HG03039 (cell line): ENCODE measurements at regions not wholly inside any gene's neighbourhood (a gene's known extent, or its start where the extent isn't known, plus 50 kb on each side); places are given as distances from the start of the nearest gene placed in this dataset.

Experiments used
- ATAC-seq: cut with Tn5 transposase; IDR thresholded peaks from one replicate; pipeline ENCODE4 v1.9.1; 2021; ENCODE audit warnings: mild to moderate bottlenecking, moderate library complexity; ENCODE audit not compliant: unreplicated experiment

DNA sequence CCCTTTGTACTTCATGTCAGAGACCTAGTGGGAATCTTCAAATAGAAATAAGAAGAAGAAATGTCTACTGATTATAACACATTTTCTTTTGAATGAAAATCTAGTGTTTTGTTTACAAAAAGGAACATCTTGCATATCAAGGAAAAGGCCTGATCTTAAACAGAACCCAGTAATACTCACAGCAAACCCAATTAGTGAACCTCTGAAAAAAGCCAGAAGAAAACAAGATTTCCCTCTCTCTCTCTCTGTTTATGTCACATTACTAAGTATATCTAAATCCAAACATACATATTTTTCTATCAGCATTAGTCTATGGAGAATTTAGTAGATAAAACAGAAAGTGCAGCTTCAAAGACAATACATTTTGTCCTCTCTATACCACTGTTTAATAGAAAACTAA, 457.9 kb downstream of the NR2F1-AS1 start:
- ATAC-seq: no peak

DNA sequence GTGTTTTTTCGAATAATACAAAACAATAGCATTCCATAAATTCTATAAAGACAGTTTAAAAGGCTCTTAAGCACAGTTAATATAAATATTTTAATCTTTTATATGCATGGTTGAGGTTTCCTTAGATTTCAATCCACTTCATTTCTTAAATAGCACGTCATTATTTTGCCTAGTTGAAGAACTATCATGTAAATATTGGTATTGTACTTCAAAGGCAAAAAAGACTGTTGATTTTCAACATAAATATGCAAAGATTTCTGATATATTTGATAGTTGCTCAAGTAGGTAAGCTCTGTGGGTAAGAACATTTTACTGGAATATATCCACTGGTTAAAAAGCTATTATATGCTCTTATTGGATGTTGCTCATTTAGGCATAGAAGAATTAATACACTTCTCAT, 458.6 kb downstream of the NR2F1-AS1 start:
- no peak for ATAC-seq

DNA sequence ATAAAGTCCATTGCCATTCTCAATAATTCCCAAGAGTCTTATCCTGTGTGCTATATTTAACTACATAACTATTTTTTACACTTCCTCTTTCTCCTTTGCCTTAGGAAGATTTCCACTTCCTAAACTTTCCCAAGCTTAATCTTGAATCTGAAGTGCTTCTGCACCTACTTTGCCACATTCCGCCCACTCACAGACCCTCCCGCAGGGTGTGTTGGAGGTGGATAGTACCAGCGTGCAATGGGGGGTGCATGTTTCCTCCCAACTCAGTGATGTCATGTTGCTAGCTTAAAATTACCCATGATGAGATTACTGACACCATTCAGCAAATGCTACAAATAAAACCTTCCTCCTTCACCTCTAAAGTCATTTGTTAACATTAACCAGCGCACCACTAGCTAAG, 460.2 kb downstream of the NR2F1-AS1 start:
- ATAC-seq: no peak

DNA sequence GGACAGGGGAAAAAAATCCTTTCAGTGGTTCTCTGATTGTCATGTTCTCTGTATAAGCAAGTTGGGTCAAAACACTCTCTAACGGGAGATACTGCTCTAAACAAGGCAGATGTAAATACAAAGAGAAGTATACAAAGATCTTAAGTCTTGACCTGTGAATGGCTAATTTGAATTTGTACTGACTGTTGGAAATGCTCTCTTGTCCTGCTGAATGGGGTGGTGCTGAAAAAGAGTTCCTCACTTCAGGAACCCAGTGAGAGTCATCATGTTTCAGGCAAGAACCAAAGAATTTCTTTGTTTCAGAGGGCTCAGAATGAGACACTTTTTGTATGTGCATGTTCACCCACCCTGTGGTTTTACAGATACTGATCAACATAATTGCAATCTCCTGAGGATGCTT, 461.0 kb downstream of the NR2F1-AS1 start:
- no peak for ATAC-seq

DNA sequence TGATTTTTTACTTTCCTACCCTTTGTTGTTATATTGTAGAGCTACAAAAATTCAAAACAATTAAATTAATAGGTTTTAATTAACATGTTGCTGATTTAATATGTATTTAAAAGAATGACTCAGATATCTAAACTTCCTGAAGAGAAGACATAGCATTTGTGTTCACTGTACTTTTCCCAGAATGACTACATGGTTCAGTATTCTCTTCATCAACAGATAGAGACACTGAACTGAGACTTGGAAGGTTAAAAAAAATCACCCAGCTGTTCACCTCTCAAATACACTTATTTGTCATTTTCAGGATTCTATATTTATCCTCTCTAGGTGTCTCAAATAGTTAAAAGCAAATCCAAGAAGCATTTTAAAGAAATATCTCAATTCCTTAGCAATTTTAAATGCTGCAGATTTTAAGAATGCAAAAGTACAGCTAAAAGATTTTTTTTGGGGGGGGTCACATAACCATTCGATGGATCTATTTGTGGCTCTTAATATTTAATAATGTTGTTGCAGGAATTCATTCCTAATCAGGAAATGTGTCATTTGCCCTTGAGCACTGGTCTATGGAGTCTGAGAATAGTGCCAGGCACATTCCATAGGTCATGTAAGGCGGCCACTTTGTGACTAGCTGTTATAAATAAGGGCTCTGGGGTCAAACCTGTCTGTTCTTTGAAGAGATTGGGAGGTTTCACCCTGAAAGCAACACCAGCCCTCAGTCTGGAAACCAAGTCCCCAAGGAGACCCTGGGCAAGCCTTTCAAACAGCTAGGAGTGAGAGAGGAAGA, 463.1 kb downstream of the NR2F1-AS1 start:
- ATAC-seq: no peak

DNA sequence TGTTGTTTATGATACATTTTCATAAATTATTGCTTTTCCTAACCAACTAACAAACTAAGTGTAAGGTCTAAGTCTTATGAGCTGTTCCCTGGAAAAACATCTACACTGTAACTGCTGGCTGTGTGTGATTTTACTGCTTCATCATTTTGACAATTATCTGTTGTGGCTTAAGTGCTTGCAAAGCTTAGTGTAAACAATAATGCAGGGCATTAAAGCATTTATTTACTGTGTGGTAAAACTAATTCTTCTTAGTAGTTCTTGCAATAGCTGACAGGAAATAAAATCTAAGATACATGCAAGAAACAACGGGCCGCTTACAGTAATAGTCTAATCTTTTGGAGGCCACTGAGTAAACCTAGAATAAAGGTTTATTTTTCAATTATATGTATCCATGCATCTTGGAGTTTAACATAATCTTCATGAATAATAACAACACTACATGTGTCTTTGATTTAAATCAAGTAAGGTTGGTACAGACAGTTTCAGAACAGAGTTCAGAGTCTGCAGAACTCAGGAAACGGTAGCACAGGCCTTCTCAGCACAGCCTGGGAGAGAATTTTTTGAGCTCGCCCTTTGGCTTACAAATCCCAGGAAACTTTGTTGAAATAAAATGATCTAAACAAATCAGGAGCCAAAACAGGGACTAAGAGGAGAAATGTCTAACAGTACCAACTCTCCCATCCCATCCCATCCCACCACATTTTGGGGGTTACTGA, 473.1 kb downstream of the NR2F1-AS1 start:
- no peak for ATAC-seq

DNA sequence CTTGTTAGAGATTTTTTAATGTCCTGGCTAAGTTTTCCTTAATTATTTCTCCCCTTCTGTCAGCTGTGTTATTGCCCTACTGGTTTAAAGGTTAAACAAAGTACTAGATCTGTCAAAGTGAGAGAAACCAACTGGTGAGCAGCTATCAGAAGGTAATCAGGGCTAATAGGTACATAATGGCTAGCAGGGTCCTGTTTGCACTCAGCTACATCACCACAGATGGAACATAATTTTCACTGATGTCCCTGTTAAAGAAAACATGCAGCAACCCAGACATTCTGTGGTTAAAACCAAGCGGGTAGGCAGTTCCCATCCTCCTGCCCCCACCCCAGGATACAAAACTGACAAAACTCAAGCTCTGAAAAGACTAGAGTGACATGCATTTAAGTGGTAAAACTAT, 473.9 kb downstream of the NR2F1-AS1 start:
- no peak for ATAC-seq

DNA sequence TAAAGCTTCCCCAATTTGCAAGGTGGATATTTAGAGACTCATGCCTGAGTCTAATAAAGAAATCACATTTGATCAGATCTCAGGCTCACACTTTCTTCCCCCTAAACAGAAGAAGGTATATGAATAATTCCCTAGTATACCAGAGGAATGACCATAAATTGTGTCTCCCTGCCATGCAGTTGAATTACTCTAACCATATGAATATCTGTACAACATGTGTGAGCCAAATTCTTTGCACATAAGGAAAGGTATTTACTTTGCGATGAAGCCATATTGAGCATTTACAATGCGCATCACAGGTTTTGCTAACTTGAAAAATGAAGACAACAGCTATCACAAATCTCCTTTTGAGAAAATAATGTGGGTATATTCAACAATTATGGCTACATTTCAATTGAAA, 479.4 kb downstream of the NR2F1-AS1 start:
- ATAC-seq: no peak

DNA sequence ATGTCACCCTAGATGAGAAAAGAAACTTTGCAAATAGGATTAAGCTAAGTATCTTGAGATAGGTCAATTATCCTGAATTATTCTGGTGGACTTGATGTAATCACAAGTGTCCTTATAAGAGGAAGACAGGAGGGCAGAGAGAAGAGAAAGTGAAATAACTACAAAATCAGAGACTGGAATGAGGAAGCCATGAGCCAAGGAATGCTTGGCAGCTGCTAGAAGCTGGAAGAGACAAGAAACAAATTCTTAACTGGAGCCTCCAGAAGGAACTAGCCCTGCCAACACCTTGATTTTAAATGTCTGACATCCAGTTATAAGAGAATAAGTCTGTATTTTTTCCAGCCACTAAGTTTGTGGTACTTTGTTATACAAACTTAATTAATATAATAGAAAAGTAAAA, 480.0 kb downstream of the NR2F1-AS1 start:
- no peak for ATAC-seq

DNA sequence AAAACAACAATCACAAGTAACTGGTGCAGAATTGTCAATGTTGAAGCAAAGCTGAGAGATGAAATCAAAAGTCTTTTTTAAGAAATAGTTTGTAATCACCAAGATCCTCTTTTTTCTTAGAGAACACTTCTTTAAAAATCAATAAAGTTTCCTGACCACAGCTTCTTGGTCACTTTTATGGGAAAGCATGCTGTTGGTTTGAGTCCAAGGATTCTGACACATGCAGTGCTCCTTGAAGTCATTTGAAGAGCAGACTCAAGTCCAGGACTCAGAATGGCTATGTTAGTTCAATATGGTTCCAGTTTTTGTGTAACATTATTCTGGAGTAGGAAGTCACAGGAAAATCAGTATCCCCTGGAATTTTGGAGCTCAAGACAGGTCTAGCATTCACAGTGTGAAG, 480.6 kb downstream of the NR2F1-AS1 start:
- ATAC-seq: no peak

DNA sequence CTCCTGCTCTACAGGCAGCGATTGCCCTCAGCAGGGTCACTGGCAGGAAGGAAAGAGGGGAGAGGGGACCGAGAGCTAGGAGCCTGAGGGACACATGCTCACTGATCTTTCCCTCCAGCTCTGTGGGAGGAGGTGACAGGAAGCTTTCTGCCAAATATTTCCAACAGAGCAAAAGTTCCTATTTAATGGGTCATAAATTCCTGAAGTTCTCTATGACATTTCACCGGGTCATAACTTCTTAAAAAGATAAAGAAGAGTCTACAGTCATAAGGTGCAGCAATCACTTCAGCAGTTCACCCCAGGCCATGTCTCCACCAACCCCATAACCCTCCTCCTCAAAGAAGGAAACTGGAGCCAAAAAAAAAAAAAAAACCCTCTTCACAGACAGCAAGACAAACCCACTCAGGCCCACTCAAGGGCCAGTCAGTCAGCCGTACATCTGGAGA, 481.1 kb downstream of the NR2F1-AS1 start:
- no peak for ATAC-seq

DNA sequence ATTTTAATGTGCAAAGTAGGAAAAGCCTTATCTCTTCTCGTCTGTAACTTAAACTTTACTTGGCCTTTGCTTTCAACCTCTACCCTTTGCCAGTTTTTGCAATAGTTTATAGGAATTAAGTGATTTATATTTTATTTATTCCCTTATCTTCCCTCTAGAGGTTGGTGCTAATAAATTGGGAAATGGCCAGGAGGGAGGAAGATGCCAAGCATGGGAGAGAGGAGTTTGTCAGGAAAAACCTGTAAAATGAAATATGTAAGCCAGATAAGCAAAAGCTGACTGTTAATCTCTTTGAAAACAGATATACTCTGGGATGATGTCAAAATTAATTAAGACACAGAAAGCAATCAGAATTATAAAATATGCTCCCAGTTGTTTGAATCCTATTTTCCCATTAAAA, 484.5 kb downstream of the NR2F1-AS1 start:
- no peak for ATAC-seq

DNA sequence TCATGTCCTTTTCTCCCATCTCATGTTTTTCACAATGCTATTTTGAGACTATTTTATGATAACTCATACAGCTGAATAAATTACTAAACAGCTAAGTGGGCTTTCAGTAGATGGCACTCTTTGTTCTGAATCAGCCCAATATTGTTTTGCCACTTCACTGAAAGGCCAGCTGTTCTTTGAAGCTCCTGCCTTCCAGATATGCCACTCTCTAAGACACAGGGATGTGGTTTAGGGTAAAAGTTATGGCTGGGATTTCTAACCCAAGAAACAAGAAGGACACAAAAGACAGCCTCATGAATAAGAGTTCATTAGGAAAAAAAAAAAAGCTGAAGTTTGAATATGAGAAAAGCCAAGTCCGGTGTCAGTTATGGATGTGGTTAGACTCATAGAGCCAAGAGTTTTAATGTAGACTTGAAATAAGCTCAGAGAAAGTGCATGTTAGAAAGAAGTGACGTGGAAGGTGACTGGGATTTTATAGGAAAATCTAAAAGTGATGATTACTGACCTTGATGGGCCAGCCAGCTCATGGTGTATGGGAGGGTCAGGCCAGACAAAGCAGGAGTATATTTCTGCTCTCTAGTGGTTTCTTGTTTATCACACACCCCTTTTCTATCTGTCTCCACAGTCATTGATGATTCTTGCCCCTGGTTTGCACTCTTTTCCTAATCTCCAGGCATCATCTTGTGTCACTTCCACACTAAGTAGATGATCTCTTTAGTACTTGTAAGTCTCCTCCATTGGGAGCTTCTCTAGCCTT, 488.5 kb downstream of the NR2F1-AS1 start:
- no peak for ATAC-seq

DNA sequence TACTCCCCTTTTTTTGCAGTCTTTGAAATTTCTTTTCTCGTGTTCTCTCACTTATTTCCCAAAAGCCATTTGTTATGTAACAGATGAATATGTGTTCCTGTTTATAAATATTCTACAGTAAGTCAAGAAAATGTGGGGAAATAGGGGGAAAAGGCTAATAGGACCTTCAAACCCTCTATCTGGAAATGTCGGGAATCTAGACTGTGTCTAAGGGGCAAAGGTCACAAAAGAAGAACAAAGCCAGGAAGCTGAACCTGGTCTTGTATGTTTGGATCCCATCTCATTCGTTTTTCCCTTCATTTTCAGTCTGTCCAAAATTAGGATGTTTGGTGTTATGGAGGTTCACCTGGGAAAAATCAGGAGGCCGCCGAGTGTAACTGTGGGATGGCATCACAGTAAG, 490.3 kb downstream of the NR2F1-AS1 start:
- ATAC-seq: no peak

DNA sequence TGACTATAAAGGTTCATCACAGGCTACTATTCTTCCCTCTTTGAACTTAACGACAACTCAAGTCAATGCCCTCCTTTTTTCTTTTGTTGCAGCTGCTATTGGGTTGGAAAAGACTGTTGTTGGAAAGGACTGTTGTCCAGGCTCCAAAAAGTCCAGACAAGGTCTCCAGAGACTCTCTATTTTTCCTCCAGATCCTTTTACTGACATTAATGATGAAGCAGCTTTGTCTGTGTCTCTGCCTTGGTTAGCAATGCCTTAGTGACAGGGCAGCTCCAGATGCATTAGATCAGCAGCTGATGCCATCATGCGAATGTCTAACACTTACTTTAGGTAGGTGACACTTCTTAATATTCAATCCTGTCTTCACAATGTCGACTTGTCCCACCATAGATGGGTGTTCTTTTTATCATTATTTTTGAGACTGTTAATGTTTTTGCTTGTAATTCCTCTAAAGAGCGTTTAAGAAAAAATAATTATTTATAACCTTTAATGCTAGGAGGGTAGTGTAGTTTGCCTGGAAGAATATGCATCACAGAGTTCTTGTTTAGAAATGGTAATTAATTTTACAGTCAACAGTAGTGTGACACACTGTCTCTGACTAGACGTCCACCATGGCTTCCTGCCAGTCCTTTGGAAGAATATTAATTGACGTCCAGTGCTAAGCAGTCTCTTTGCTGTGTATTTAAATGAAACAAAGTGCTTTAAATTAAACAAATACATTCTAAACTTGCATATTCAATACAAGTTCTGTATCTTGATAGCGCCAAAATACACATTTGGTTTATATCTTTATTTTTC, 492.2 kb downstream of the NR2F1-AS1 start:
- ATAC-seq: no peak

DNA sequence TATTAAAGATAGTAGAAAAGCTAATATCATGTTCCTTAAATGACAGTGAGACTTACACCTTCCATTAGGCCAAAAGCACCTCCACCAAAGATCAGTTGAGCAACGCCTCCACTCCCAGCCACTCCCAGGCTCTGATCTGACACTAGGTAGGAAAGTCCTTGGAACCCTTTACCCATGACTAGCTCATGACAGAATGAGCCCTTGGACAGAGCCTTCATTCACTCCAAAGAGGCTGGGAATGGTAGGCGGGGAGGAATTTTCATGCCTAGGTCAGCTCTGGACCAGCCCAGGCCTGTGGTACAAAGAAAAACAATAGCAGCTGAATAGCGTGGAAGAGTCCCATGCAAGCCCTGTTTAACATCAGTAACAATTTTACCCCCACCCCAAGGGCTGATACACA, 493.7 kb downstream of the NR2F1-AS1 start:
- ATAC-seq: no peak

DNA sequence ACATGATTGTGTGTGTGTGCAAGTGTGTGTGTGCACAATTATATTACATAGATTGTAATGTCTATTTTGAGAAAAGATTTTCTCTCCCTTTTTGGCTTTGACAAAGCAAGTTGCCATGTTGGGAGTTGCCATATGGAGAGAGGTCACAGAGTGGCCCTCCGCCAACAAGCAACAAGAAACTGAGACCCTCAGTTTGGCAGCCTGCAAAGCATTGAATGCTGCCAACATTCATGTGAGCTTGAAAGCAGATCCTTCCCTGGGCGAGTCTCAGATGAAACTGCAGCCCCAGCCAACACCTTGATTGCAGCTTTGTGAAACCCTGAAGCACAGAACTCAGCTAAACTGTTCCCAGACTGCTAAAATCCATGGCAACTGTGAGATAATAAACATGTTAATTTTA, 498.0 kb downstream of the NR2F1-AS1 start:
- no peak for ATAC-seq

DNA sequence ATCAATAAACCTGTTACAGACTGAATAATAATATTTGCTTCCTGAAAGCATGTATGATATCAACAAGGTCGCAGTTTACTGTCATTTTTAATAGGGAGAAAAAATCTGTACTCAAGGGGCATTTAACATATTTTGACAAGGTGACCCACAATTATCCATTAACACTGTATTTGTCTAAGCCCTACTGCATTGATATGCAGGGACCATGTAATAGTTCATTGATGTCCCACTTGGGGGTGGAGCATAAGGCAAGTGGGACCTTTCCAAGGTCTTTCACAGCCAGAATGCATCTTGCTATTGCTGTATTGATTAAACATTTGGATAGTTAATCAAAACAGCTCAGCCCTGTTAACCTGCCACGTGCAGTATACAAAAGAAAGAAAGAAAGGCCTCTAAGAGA, 502.0 kb downstream of the NR2F1-AS1 start:
- no peak for ATAC-seq

DNA sequence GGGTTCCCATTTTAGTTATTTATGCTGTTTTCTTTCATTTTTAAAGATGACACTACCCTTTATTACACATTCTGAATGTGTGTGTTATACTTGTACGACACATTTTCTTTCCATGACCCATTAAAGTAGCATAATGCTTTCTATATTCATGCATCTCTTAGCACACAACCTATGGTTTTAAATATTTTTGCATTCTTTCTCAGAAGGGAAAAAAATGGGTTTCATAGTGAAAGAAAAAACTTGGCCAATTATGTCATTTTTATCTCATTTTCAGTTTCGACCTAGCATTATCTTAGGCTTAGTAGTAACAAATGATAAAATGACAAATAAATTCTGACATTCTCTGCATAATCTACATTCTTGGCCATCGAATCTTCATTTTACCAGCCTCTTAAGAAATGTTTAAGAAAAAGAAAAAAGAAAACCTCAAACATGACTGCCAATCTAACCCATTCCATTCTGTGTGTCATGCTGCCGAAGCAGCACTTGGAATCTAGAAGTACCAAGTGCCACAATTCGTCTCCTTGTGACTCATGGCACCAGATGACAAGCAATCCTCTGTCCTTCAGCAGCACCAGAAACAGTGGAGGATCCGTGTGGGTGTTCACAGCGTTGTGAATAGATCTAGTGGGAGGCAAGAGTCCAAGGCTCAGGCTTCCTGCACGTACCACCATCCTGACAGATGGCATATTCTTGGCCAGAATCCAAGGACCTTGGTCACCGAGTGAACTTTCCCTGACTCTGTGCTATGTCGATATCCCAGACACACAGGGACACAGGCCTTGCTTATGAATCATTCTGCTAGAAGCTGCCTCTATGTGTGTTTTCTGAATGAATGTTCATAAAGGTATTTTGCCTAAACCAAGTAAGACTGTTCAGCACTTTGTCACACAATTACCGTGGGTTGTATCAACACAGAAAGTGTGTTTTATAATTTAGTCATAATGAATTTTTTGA, 502.7 kb downstream of the NR2F1-AS1 start:
- peak; percentile 69 for ATAC-seq

DNA sequence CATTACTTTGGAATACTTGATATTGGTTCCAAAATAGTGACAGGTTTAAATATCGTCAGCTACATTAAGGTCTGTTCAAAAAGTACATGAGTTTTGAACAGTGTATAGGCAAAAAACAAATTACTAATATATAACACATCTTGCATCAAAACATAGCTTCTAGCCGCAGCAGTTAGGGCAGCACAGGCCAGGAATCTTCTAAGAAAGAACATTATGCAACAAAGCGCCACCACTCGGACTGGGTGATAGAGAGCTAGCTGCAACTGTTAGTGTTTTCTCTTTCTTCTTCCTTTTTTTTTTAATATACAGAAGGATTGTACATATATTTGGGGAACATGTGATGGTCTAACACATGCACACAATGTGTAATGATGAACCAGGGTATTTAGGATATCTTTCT, 504.5 kb downstream of the NR2F1-AS1 start:
- ATAC-seq: no peak
